ENCODE measurements at regions not wholly inside any gene's neighbourhood (a gene's known extent, or its start where the extent isn't known, plus 50 kb on each side); places are given as distances from the start of the nearest gene placed in this dataset.
"Not testable (repeated sequence)": the region's sequence is repeated elsewhere in the genome, so short reads cannot be mapped to it uniquely, and the experiment has no call there.

DNA sequence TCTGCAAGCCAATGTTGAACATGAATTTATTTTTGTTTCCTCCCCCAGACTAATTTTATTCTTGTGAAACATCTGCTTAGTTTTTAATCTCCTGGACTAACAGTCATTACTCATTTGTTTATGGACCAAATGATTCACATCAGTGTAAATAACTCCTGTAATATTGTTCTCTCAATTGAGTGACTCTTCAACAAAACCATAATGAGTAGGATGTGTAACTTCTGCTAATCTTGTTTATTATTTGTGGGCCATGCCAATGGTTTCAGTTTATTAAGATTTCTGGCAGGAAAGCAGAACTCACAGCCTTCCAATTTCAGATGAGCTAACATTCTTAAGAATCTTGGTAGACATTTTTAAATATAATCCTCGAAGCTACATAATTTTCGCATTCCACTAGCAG is 1216.3 kb upstream of the GOT2 start:
- H3K27me3 ChIP-seq (ENCODE audit: control insufficient read depth, insufficient read depth, low read length) = no peaks in the 10 kb centered on the region
- no peak overlapping the region for H3K27ac ChIP-seq (ENCODE audit: low read depth in 2 of 2, low read length in 2 of 2)
- H3K4me1 ChIP-seq (ENCODE audit: control insufficient read depth in 2 of 3, insufficient read depth in 2 of 3, low read depth in 1 of 3, low read length in 3 of 3) = no peaks in the 10 kb centered on the region
- FAIRE-seq (no peak), DNase-seq (peak in 1 of 5 donors; percentile 37)
- H3K9ac ChIP-seq (ENCODE audit: low read length in 3 of 3) = no peak overlapping the region
- H3K36me3 ChIP-seq (ENCODE audit: control insufficient read depth in 2 of 3, insufficient read depth in 3 of 3, low read length in 3 of 3) = no peaks in the 10 kb centered on the region
- intact Hi-C loops (cut with DNase I) = no loop called here
- no peak overlapping the region for H3K4me3 ChIP-seq (ENCODE audit: low read length in 3 of 3)
- H3K9me3 ChIP-seq (ENCODE audit: control insufficient read depth in 2 of 3, insufficient read depth in 1 of 3, low read length in 3 of 3) = no peaks in the 10 kb centered on the region
- TF ChIP-seq, protein P1, sequence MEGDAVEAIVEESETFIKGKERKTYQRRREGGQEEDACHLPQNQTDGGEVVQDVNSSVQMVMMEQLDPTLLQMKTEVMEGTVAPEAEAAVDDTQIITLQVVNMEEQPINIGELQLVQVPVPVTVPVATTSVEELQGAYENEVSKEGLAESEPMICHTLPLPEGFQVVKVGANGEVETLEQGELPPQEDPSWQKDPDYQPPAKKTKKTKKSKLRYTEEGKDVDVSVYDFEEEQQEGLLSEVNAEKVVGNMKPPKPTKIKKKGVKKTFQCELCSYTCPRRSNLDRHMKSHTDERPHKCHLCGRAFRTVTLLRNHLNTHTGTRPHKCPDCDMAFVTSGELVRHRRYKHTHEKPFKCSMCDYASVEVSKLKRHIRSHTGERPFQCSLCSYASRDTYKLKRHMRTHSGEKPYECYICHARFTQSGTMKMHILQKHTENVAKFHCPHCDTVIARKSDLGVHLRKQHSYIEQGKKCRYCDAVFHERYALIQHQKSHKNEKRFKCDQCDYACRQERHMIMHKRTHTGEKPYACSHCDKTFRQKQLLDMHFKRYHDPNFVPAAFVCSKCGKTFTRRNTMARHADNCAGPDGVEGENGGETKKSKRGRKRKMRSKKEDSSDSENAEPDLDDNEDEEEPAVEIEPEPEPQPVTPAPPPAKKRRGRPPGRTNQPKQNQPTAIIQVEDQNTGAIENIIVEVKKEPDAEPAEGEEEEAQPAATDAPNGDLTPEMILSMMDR (IDR thresholded peaks at IDR 0.05; ENCODE audit: borderline replicate concordance, extremely low read depth, insufficient read depth) = no peak

DNA sequence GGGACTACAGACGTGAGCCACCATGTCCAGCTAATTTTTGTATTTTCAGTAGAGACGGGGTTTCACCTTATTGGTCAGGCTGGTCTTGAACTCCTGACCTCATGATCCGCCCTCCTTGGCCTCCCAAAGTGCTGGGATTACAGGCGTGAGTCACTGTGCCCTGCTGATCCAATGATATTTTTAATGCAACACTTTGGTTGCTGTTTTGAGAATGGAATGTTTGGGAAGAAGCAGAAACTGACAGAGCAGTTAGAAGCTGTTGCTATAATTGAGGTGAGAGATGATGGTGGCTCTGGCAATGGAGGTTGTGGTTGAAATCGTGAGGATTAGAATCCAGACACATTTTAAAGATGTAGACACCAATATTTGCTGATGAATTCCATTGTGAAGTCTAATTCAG is 1209.9 kb upstream of the GOT2 start:
- intact Hi-C loops (cut with DNase I); DNase-seq; H3K9ac ChIP-seq (ENCODE audit: low read length in 3 of 3); H3K9me3 ChIP-seq (ENCODE audit: control insufficient read depth in 2 of 3, insufficient read depth in 1 of 3, low read length in 3 of 3); H3K27ac ChIP-seq (ENCODE audit: low read depth in 2 of 2, low read length in 2 of 2); H3K4me3 ChIP-seq (ENCODE audit: low read length in 3 of 3); H3K27me3 ChIP-seq (ENCODE audit: control insufficient read depth, insufficient read depth, low read length); H3K36me3 ChIP-seq (ENCODE audit: control insufficient read depth in 2 of 3, insufficient read depth in 3 of 3, low read length in 3 of 3); FAIRE-seq; H3K4me1 ChIP-seq (ENCODE audit: control insufficient read depth in 2 of 3, insufficient read depth in 2 of 3, low read depth in 1 of 3, low read length in 3 of 3): not testable (repeated sequence)

DNA sequence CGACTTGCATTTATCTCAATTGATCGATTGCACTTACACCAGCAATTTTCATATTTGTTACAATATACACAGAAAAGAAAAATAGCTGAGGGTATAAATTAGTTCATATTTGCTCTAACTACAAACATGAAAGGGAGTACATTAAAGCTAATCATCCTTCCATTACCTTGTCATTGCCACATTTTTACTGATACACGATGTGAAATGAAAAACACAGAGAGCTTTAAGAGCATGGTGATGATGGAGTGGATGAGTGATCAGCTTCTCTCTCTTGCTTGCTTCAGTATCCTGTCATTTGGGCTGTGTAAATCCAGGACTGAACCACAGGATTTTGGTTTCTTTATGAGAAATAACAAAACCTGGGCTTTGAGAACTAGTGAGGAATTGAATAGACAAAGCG is 1207.5 kb upstream of the GOT2 start:
- Histone ChIP-seq H3K4me3 (ENCODE audit: low read length in 3 of 3) (no peak overlapping the region), H3K9ac (ENCODE audit: low read length in 3 of 3) (no peak overlapping the region), H3K27ac (ENCODE audit: low read depth in 2 of 2, low read length in 2 of 2) (no peak overlapping the region), H3K27me3 (ENCODE audit: control insufficient read depth, insufficient read depth, low read length) (no peaks in the 10 kb centered on the region), H3K9me3 (ENCODE audit: control insufficient read depth in 2 of 3, insufficient read depth in 1 of 3, low read length in 3 of 3) (no peaks in the 10 kb centered on the region), H3K36me3 (ENCODE audit: control insufficient read depth in 2 of 3, insufficient read depth in 3 of 3, low read length in 3 of 3) (no peaks in the 10 kb centered on the region), H3K4me1 (ENCODE audit: control insufficient read depth in 2 of 3, insufficient read depth in 2 of 3, low read depth in 1 of 3, low read length in 3 of 3) (no peaks in the 10 kb centered on the region)
- TF ChIP-seq, protein P1 (IDR thresholded peaks at IDR 0.05; ENCODE audit: borderline replicate concordance, extremely low read depth, insufficient read depth) = no peak
- FAIRE-seq (no peak), DNase-seq (no peak)
- intact Hi-C loops (cut with DNase I) = no loop called here

DNA sequence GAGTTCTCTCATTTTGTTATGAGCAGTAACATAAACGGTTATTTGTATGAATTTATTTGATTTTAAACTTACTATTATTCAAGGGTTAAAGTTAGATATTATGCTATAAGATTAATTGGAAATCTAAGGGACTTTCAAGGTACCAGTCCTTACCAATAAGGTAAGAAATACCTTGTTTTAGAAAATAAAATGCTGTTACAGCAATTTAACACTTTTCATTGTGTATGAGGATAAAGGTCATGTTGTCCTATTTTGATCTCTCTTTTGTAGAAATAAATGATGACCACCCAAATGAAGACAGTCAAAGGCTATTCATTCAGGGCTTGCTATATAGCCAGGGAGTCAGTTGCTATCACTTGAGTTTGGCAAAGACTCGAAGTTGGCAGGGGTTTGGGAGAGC is 1185.9 kb upstream of the GOT2 start:
- H3K36me3 ChIP-seq (ENCODE audit: control insufficient read depth in 2 of 3, insufficient read depth in 3 of 3, low read length in 3 of 3) = no peaks in the 10 kb centered on the region
- no peaks in the 10 kb centered on the region for H3K27me3 ChIP-seq (ENCODE audit: control insufficient read depth, insufficient read depth, low read length)
- no peaks in the 10 kb centered on the region for H3K4me1 ChIP-seq (ENCODE audit: control insufficient read depth in 2 of 3, insufficient read depth in 2 of 3, low read depth in 1 of 3, low read length in 3 of 3)
- FAIRE-seq (no peak), DNase-seq (no peak)
- H3K4me3 ChIP-seq (ENCODE audit: low read length in 3 of 3) = no peak overlapping the region
- H3K9me3 ChIP-seq (ENCODE audit: control insufficient read depth in 2 of 3, insufficient read depth in 1 of 3, low read length in 3 of 3) = no peaks in the 10 kb centered on the region
- no peak overlapping the region for H3K9ac ChIP-seq (ENCODE audit: low read length in 3 of 3)
- intact Hi-C loops (cut with DNase I) = no loop called here
- H3K27ac ChIP-seq (ENCODE audit: low read depth in 2 of 2, low read length in 2 of 2) = no peak overlapping the region
- TF ChIP-seq, protein P1 (IDR thresholded peaks at IDR 0.05; ENCODE audit: borderline replicate concordance, extremely low read depth, insufficient read depth) = no peak

Measured in kidney (tissue), 13 donors.